GM18870 (cell line): ENCODE measurements at regions not wholly inside any gene's neighbourhood (a gene's known extent, or its start where the extent isn't known, plus 50 kb on each side); places are given as distances from the start of the nearest gene placed in this dataset.

Source experiments
- ATAC-seq: cut with Tn5 transposase; IDR thresholded peaks from one replicate; pipeline ENCODE4 v1.9.1; 2021; ENCODE audit warnings: moderate library complexity; ENCODE audit not compliant: unreplicated experiment

GRCh38 chr3:117788061-117788460 lies 1078.5 kb downstream of the TUSC7 start:
- no peak for ATAC-seq

GRCh38 chr3:117788506-117788905 lies 1078.9 kb downstream of the TUSC7 start:
- no peak for ATAC-seq

- ATAC-seq, result no peak
Measured at GRCh38 chr3:117790235-117790987, 1080.8 kb downstream of the TUSC7 start.

GRCh38 chr3:117793622-117794265 lies 1084.2 kb downstream of the TUSC7 start:
- ATAC-seq, result no peak

GRCh38 chr3:117798221-117798620 lies 1088.6 kb downstream of the TUSC7 start:
- no peak for ATAC-seq

GRCh38 chr3:117798687-117799386 lies 1089.3 kb downstream of the TUSC7 start:
- ATAC-seq, result no peak

GRCh38 chr3:117799387-117799735 lies 1089.8 kb downstream of the TUSC7 start:
- ATAC-seq, result no peak

- ATAC-seq, result no peak
Measured at GRCh38 chr3:117801912-117802239, 1092.3 kb downstream of the TUSC7 start.

- ATAC-seq, result no peak
Measured at GRCh38 chr3:117809186-117810081, 1099.9 kb downstream of the TUSC7 start.

- ATAC-seq, result no peak
Measured at GRCh38 chr3:117811786-117812185, 1102.2 kb downstream of the TUSC7 start.

GRCh38 chr3:117814975-117815374 lies 1105.4 kb downstream of the TUSC7 start:
- no peak for ATAC-seq

- no peak for ATAC-seq
Measured at GRCh38 chr3:117817103-117817502, 1107.5 kb downstream of the TUSC7 start.

GRCh38 chr3:117818592-117818991 lies 1109.0 kb downstream of the TUSC7 start:
- no peak for ATAC-seq

GRCh38 chr3:117820658-117821299 lies 1111.2 kb downstream of the TUSC7 start:
- no peak for ATAC-seq

- no peak for ATAC-seq
Measured at GRCh38 chr3:117822416-117822815, 1112.8 kb downstream of the TUSC7 start.

GRCh38 chr3:117836296-117836695 lies 1126.7 kb downstream of the TUSC7 start:
- no peak for ATAC-seq

- no peak for ATAC-seq
Measured at GRCh38 chr3:117837391-117837790, 1127.8 kb downstream of the TUSC7 start.

- no peak for ATAC-seq
Measured at GRCh38 chr3:117842086-117842485, 1132.5 kb downstream of the TUSC7 start.

GRCh38 chr3:117843356-117843755 lies 1133.8 kb downstream of the TUSC7 start:
- ATAC-seq, result no peak

- ATAC-seq, result no peak
Measured at GRCh38 chr3:117844676-117845075, 1135.1 kb downstream of the TUSC7 start.

GRCh38 chr3:117846238-117846637 lies 1136.7 kb downstream of the TUSC7 start:
- no peak for ATAC-seq
